A549 (cell line): ENCODE measurements at regions not wholly inside any gene's neighbourhood (a gene's known extent, or its start where the extent isn't known, plus 50 kb on each side); places are given as distances from the start of the nearest gene placed in this dataset.

ENCODE experiments used
- CBX2 ChIP-seq: fragments of 200-600 bp; sonication (generic); IDR thresholded peaks from 2 replicates; pipeline ENCODE4 v1.6.1; 2016; ENCODE audit warnings: low read depth, mild to moderate bottlenecking, borderline replicate concordance
- CTCF ChIP-seq: fragments of >200 bp; sonication (Bioruptor Twin); formaldehyde crosslinking; IDR thresholded peaks from 3 replicates; pipeline ENCODE4 v1.5.1; 2016
- NR3C1 ChIP-seq: fragments of >200 bp; sonication (Bioruptor Twin); formaldehyde crosslinking; IDR thresholded peaks from 3 replicates; pipeline ENCODE4 v1.6.1; 2017
- POLR2A ChIP-seq: IDR thresholded peaks from 2 replicates; pipeline ENCODE4 v1.6.1; 2012; ENCODE audit warnings: mild to moderate bottlenecking, low read length
- USF2 ChIP-seq: fragments of 450-650 bp; IDR thresholded peaks from 2 replicates; pipeline ENCODE4 v1.6.1; 2014; ENCODE audit warnings: antibody characterized with exemption

- TF ChIP-seq CTCF (no peak), POLR2A (no peak), CBX2 (no peak), NR3C1 (no peak), USF2 (no peak)
These were observed 180.4 kb upstream of the RASGEF1B start for GRCh38 chr4:81652069-81652478.
